GM23248 (cell line): ENCODE measurements at regions not wholly inside any gene's neighbourhood (a gene's known extent, or its start where the extent isn't known, plus 50 kb on each side); places are given as distances from the start of the nearest gene placed in this dataset.

Experiments
- DNase-seq: peaks from one replicate; pipeline ENCODE4 v3.0.0-alpha.2; 2015
- H2AFZ ChIP-seq: fragments of 200-600 bp; sonication (generic); 2 replicates; pipeline ENCODE4 v1.6.1; 2016; ENCODE audit warnings: antibody characterized with exemption
- H3F3A ChIP-seq: fragments of 200-600 bp; sonication (generic); 2 replicates; pipeline ENCODE4 v1.6.1; 2016; ENCODE audit warnings: mild to moderate bottlenecking, antibody characterized with exemption, mixed run types; ENCODE audit not compliant: insufficient read depth
- H3K27ac ChIP-seq: fragments of 200-600 bp; sonication (generic); 2 replicates; pipeline ENCODE4 v1.5.1; 2016; ENCODE audit warnings: mild to moderate bottlenecking
- H3K27me3 ChIP-seq: fragments of 200-600 bp; sonication (generic); replicated peaks from 2 replicates; pipeline ENCODE4 v1.6.1; 2016; ENCODE audit warnings: mild to moderate bottlenecking; ENCODE audit not compliant: insufficient read depth
- H3K36me3 ChIP-seq: fragments of 200-600 bp; sonication (generic); 2 replicates; pipeline ENCODE4 v1.6.1; 2016; ENCODE audit warnings: low read depth, mild to moderate bottlenecking
- H3K4me1 ChIP-seq: fragments of 200-600 bp; sonication (generic); 2 replicates; pipeline ENCODE4 v1.6.1; 2016; ENCODE audit warnings: mild to moderate bottlenecking; ENCODE audit not compliant: insufficient read depth
- H3K4me2 ChIP-seq: fragments of 200-600 bp; sonication (generic); one replicate; pipeline ENCODE4 v1.6.1; 2016; ENCODE audit warnings: mild to moderate bottlenecking; ENCODE audit not compliant: unreplicated experiment
- H3K4me3 ChIP-seq: fragments of 200-600 bp; sonication (generic); 2 replicates; pipeline ENCODE4 v1.5.1; 2016; ENCODE audit warnings: mild to moderate bottlenecking
- H3K79me2 ChIP-seq: fragments of 200-600 bp; sonication (generic); 2 replicates; pipeline ENCODE4 v1.6.1; 2016; ENCODE audit warnings: mild to moderate bottlenecking; ENCODE audit not compliant: insufficient read depth
- H3K9ac ChIP-seq: fragments of 200-600 bp; sonication (generic); 2 replicates; pipeline ENCODE4 v1.6.1; 2016; ENCODE audit warnings: mild to moderate bottlenecking
- H3K9me2 ChIP-seq: fragments of 200-600 bp; sonication (generic); 2 replicates; pipeline ENCODE4 v1.6.1; 2016; ENCODE audit warnings: mixed run types, mild to moderate bottlenecking, moderate library complexity; ENCODE audit not compliant: insufficient read depth
- H3K9me3 ChIP-seq: fragments of 200-600 bp; sonication (generic); one replicate; pipeline ENCODE4 v1.6.1; 2017; ENCODE audit warnings: low read depth
- H4K20me1 ChIP-seq: fragments of 200-600 bp; sonication (generic); 2 replicates; pipeline ENCODE4 v1.6.0; 2016; ENCODE audit not compliant: insufficient read depth
- EZH2 ChIP-seq: fragments of 200-600 bp; sonication (generic); IDR thresholded peaks from 2 replicates; pipeline ENCODE4 v1.6.1; 2018; ENCODE audit warnings: antibody characterized with exemption, mild to moderate bottlenecking; ENCODE audit not compliant: insufficient read depth, poor library complexity, severe bottlenecking
- EZH2phosphoT487 ChIP-seq: fragments of 200-600 bp; sonication (generic); IDR thresholded peaks from 2 replicates; pipeline ENCODE4 v1.6.1; 2018; ENCODE audit warnings: antibody characterized with exemption, moderate library complexity, mild to moderate bottlenecking, low read depth; ENCODE audit not compliant: insufficient read depth
- WGBS, 2 experiments: methylation state at CpG; one replicate each; pipeline ENCODE4 v1.1.6; 2015 to 2017; ENCODE audit warnings: low lambda C conversion rate in 2 of 2, low coverage in 1 of 2; ENCODE audit errors: missing lambda C conversion rate in 2 of 2; 5-methylcytosine and 5-hydroxymethylcytosine counted together
- in situ Hi-C: fragments of 300-500 bp; cut with MboI; formaldehyde crosslinking; loops from 2 replicates; pipeline ENCODE4 v1.15.0; 2020

DNA sequence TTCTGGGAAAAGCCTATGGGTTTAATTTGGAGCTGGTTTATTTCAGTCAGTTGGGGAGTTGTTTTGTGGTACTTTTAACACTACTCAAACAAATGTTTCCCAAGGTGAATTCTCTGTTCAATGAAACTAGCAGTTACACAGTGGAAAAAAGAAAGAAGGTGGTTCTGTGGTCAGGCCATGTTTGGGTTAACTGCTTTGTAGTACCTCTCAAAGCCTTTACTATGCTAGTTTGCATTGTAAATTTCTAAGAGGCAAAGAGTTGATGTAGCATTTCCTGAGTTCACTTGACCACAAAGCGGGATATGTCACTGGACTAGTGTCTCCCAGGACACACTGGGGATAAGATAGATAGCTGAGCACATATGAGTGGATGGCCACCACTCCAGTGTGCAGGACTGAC is 145.4 kb downstream of the KIF20B start:
- Histone ChIP-seq H3K27ac (no peak overlapping the region), H3K79me2 (no peaks in the 10 kb centered on the region), H3K4me2 (no peak overlapping the region), H3K9ac (no peak overlapping the region), H3K9me2 (no peaks in the 10 kb centered on the region), H3K36me3 (no peaks in the 10 kb centered on the region), H3F3A (no peaks in the 10 kb centered on the region), H3K9me3 (no peaks in the 10 kb centered on the region), H3K4me3 (no peak overlapping the region), H3K4me1 (no peaks in the 10 kb centered on the region), H2AFZ (no peak overlapping the region), H3K27me3 (peaks cover 11% of the 10 kb centered on the region), H4K20me1 (no peaks in the 10 kb centered on the region)
- TF ChIP-seq EZH2 (no peak), EZH2phosphoT487 (no peak)
- WGBS, 2 experiments = 14 to 17% methylated on average over 1 of the region's 1 CpG
- in situ Hi-C loops = no loop called here
- no peak for DNase-seq

DNA sequence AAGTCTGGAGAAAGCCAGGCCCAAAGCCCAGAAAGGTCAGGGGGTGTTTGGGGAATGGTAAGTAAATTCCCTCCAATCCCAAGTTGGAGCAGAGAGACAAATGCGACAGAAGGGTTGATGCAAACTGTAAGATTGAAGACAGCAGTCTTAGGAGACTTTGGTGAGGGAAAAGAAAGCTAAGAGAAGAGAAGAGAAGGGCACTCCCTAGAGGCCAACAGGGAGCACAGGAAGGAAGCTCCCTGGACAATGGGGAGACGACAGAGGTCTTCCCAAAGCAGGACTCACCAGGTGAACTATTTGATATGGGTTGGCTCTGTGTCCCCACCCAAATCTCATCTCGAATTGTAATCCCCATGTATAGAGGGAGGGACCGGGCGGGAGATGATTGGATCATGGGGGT is 151.5 kb downstream of the KIF20B start:
- no peak overlapping the region for H3K9ac ChIP-seq
- H3K27me3 ChIP-seq = peaks cover 42% of the 10 kb centered on the region
- no peaks in the 10 kb centered on the region for H3F3A ChIP-seq
- TF ChIP-seq EZH2phosphoT487 = no peak
- no peak for TF ChIP-seq EZH2
- H3K4me1 ChIP-seq = no peaks in the 10 kb centered on the region
- H3K4me3 ChIP-seq = no peak overlapping the region
- H3K9me2 ChIP-seq = no peaks in the 10 kb centered on the region
- no peaks in the 10 kb centered on the region for H3K79me2 ChIP-seq
- H3K4me2 ChIP-seq = no peak overlapping the region
- no peaks in the 10 kb centered on the region for H4K20me1 ChIP-seq
- no peaks in the 10 kb centered on the region for H3K9me3 ChIP-seq
- H3K36me3 ChIP-seq = no peaks in the 10 kb centered on the region
- DNase-seq = no peak
- 40 to 46% methylated on average over 5 of the region's 5 CpGs for WGBS, 2 experiments
- no peak overlapping the region for H3K27ac ChIP-seq
- no peak overlapping the region for H2AFZ ChIP-seq
- in situ Hi-C loops = no loop called here

DNA sequence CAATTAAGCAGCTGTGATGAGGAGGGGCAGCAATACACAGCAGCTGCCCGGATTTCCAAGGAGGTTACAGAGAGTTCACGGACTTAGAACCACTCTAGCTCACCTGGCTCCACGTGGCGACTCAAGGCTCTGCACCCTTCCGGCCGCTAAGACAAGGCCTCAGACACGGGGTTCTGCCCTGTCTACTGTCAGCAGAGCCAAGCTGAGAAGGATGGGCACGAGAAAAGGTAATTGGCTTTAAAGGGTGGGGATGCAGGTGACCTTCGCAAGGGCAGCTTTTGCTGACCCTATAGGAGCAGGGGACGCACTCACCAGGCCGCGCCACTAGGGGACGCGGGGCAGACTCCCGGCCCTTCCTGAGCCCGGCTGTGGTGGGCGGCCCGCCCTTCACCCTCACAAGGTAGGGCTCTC is 152.4 kb downstream of the KIF20B start:
- peaks cover 42% of the 10 kb centered on the region for H3K27me3 ChIP-seq
- no peaks in the 10 kb centered on the region for H3K36me3 ChIP-seq
- H3K9me3 ChIP-seq = peaks cover under 1% of the 10 kb centered on the region
- no peak overlapping the region for H3K27ac ChIP-seq
- no peak overlapping the region for H2AFZ ChIP-seq
- H3K4me2 ChIP-seq = no peak overlapping the region
- no peak overlapping the region for H3K4me3 ChIP-seq
- no peaks in the 10 kb centered on the region for H3K9me2 ChIP-seq
- no peak overlapping the region for H3K9ac ChIP-seq
- H3K4me1 ChIP-seq = no peaks in the 10 kb centered on the region
- no peak for TF ChIP-seq EZH2
- no peak for TF ChIP-seq EZH2phosphoT487
- DNase-seq = no peak
- no peaks in the 10 kb centered on the region for H3K79me2 ChIP-seq
- no peaks in the 10 kb centered on the region for H3F3A ChIP-seq
- in situ Hi-C loops = no loop called here
- WGBS, 2 experiments = 33 to 35% methylated on average over 18 of the region's 18 CpGs
- H4K20me1 ChIP-seq = no peaks in the 10 kb centered on the region

DNA sequence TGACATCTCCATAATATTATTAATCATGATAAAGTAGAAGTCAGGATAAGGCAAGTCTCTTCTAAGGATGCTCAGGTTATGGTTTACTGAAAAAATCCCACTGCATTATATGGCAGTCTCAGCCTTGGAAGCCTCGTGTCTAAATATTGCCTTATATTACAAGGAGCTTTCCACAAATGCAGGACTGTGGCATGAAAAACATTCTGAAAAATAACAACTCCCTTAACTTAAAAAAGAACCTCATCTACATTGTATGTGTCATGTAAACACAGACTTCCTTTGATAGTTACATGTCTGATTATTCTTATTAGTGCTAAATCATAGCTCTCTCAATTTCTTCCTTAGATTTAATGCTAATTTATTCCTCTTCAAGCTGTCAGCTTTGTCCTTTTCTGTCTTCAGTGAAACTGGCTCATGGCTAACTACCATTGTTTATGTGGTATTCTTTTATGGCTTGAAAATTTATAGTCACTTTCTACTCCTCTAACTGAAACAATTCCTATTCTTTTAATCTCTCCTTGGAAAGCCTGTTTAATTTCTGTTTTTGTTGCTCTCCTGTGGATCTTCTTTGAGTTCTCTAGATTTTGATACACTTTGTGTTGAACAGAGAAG is 156.1 kb downstream of the KIF20B start:
- peaks cover 8% of the 10 kb centered on the region; the same call in 1 of the 2 replicates for H3K4me1 ChIP-seq
- WGBS, 2 experiments = 0 to 7% methylated on average over 1 of the region's 1 CpG

DNA sequence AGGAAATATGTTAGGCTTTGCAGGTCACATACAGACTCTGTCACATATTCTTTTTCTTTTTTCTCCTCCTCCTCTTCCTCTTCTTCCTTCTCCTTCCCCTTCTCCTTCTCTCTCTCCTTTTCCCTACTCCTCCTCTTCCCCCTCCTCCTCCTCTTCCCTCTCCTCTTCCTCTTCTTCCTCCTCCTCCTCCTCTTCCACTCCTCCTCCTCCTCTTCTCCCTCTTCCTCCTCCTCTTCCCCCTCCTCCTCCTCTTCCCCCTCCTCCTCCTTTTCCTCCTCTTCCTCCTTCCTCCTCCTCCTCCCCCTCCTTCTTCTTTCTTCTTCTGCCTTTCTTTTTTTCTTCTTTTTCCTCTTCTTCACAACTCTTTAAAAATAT is 159.8 kb downstream of the KIF20B start:
- H3F3A ChIP-seq = peaks cover 10% of the 10 kb centered on the region
- no peaks in the 10 kb centered on the region for H4K20me1 ChIP-seq
- H3K9me3 ChIP-seq = peaks cover 2% of the 10 kb centered on the region
- H3K4me3 ChIP-seq = 0 out of 2 replicates have a peak overlapping the region, but pooled peaks have one; percentile 55
- no peak for TF ChIP-seq EZH2
- no peak for TF ChIP-seq EZH2phosphoT487
- no peak overlapping the region for H3K9ac ChIP-seq
- H3K36me3 ChIP-seq = no peaks in the 10 kb centered on the region
- H3K9me2 ChIP-seq = no peaks in the 10 kb centered on the region
- peak overlapping the region; percentile 44 for H3K4me2 ChIP-seq
- H2AFZ ChIP-seq = peak overlapping the region; percentile 75
- no peak for DNase-seq
- peaks cover 8% of the 10 kb centered on the region; the same call in 1 of the 2 replicates for H3K4me1 ChIP-seq
- H3K27ac ChIP-seq = no peak overlapping the region
- peaks cover 16% of the 10 kb centered on the region for H3K27me3 ChIP-seq
- in situ Hi-C loops = no loop called here
- H3K79me2 ChIP-seq = no peaks in the 10 kb centered on the region

More for the DNA sequence above, 156.1 kb downstream of the KIF20B start:
- H2AFZ ChIP-seq = no peak overlapping the region
- no peaks in the 10 kb centered on the region for H4K20me1 ChIP-seq
- H3K9me3 ChIP-seq = peaks cover 2% of the 10 kb centered on the region
- no peak overlapping the region for H3K9ac ChIP-seq
- H3K36me3 ChIP-seq = no peaks in the 10 kb centered on the region
- no peak overlapping the region for H3K4me2 ChIP-seq
- H3K4me3 ChIP-seq = no peak overlapping the region
- TF ChIP-seq EZH2 = no peak
- no peak for TF ChIP-seq EZH2phosphoT487
- H3K9me2 ChIP-seq = no peaks in the 10 kb centered on the region
- DNase-seq = no peak
- H3K27me3 ChIP-seq = peaks cover 24% of the 10 kb centered on the region
- in situ Hi-C loops = no loop called here
- H3K27ac ChIP-seq = no peak overlapping the region
- H3F3A ChIP-seq = peaks cover 10% of the 10 kb centered on the region
- no peaks in the 10 kb centered on the region for H3K79me2 ChIP-seq
